ENCODE measurements at regions not wholly inside any gene's neighbourhood (a gene's known extent, or its start where the extent isn't known, plus 50 kb on each side); places are given as distances from the start of the nearest gene placed in this dataset.

GRCh38 chr6:105785066-105785811 is 300.9 kb upstream of the PRDM1 start:
- TF ChIP-seq CTCF (IDR thresholded peaks at IDR 0.05; ENCODE audit: insufficient read depth, low read length, poor library complexity, severe bottlenecking), result no peak
- H3K4me3 ChIP-seq (ENCODE audit: low read depth, low read length), result no peak overlapping the region
- H3K36me3 ChIP-seq (ENCODE audit: control insufficient read depth, insufficient read depth, low read length), result no peaks in the 10 kb centered on the region
- H3K27me3 ChIP-seq (ENCODE audit: control insufficient read depth, insufficient read depth, low read length), result no peaks in the 10 kb centered on the region
- DNase-seq (ENCODE audit: low read depth), result no peak

GRCh38 chr6:105784179-105784578 is 302.0 kb upstream of the PRDM1 start:
- DNase-seq (ENCODE audit: low read depth), result no peak
- H3K4me3 ChIP-seq (ENCODE audit: low read depth, low read length), result no peak overlapping the region
- no peaks in the 10 kb centered on the region for H3K27me3 ChIP-seq (ENCODE audit: control insufficient read depth, insufficient read depth, low read length)
- TF ChIP-seq CTCF (IDR thresholded peaks at IDR 0.05; ENCODE audit: insufficient read depth, low read length, poor library complexity, severe bottlenecking), result no peak
- H3K36me3 ChIP-seq (ENCODE audit: control insufficient read depth, insufficient read depth, low read length), result no peaks in the 10 kb centered on the region

DNA sequence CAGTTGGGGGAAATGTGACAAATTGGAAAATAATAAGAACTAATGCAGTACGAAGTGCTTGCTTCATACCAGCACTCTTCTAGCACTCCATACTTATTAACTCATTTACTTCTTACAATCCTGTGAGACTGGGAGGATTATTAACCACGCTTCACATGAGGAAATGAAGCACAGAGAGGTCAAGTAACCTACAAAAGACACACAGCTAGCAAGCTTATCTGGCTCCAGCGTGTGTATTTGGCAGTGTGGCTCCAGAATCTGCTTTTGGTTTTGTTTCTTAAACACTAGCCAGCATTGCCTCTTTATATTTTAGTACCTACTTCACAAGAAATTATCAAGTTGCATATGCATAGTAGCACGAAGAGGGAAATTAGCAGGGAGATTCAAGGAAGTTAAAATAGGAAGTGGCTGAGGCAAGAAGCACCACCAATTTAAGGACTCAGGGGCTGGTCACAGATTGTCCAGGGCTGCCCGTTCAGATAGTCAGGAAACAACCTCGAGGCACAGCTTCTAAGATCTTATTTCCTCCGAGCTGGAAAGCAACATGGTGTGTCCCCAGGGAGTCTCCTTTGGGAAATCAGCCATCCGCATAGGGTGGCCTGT is 302.7 kb upstream of the PRDM1 start:
- Histone ChIP-seq H3K27me3 (ENCODE audit: control insufficient read depth, insufficient read depth, low read length) (no peaks in the 10 kb centered on the region), H3K36me3 (ENCODE audit: control insufficient read depth, insufficient read depth, low read length) (no peaks in the 10 kb centered on the region)
- TF ChIP-seq CTCF (IDR thresholded peaks at IDR 0.05; ENCODE audit: insufficient read depth, low read length, poor library complexity, severe bottlenecking), result no peak

DNA sequence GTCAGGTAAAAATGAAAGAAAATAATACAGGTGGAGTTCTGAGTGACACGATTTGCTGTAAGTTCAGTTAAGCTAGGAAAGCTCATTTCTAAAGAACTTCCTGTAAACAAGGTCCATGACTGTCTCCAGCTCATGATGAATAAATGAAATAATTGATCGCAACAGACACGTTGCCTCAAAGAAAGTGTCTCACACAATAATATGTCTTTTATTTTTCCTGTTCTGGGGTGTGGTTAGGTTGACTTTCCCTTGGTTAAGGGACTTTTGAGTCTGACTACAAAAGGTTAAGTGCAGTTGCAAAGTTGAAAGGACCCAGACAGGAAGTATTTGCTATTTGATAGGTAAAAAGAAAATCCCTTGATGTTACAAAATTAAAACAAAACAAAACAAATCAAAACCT is 304.2 kb upstream of the PRDM1 start:
- Histone ChIP-seq H3K27me3 (ENCODE audit: control insufficient read depth, insufficient read depth, low read length) (no peaks in the 10 kb centered on the region), H3K36me3 (ENCODE audit: control insufficient read depth, insufficient read depth, low read length) (no peaks in the 10 kb centered on the region), H3K4me3 (ENCODE audit: low read depth, low read length) (no peak overlapping the region)
- no peak for DNase-seq (ENCODE audit: low read depth)
- no peak for TF ChIP-seq CTCF (IDR thresholded peaks at IDR 0.05; ENCODE audit: insufficient read depth, low read length, poor library complexity, severe bottlenecking)

More for the DNA sequence above, 302.7 kb upstream of the PRDM1 start:
- DNase-seq (ENCODE audit: low read depth), result no peak
- no peak overlapping the region for H3K4me3 ChIP-seq (ENCODE audit: low read depth, low read length)

DNA sequence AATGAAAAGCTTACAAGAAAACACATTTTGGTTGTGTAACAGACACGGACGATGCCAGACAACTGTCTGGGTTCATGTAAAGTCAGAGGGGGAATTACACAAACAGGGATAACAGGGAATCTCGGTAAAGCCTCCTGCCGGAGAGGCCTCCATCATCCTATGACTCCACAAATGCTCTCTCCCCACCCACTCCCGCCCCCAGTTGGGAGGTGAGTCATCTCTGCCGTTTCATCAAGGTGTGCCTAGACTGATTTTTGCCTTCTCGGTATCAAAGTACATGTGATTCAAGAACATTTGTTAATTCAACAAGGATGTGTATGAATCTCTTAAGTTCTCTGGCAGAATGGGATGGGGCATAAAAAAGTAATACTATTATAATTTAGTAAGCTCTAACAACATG is 304.9 kb upstream of the PRDM1 start:
- H3K36me3 ChIP-seq (ENCODE audit: control insufficient read depth, insufficient read depth, low read length), result no peaks in the 10 kb centered on the region
- TF ChIP-seq CTCF (IDR thresholded peaks at IDR 0.05; ENCODE audit: insufficient read depth, low read length, poor library complexity, severe bottlenecking), result no peak
- no peak overlapping the region for H3K4me3 ChIP-seq (ENCODE audit: low read depth, low read length)
- no peak for DNase-seq (ENCODE audit: low read depth)
- no peaks in the 10 kb centered on the region for H3K27me3 ChIP-seq (ENCODE audit: control insufficient read depth, insufficient read depth, low read length)
